ENCODE measurements at regions not wholly inside any gene's neighbourhood (a gene's known extent, or its start where the extent isn't known, plus 50 kb on each side); places are given as distances from the start of the nearest gene placed in this dataset.
"Not testable (repeated sequence)": the region's sequence is repeated elsewhere in the genome, so short reads cannot be mapped to it uniquely, and the experiment has no call there.

DNA sequence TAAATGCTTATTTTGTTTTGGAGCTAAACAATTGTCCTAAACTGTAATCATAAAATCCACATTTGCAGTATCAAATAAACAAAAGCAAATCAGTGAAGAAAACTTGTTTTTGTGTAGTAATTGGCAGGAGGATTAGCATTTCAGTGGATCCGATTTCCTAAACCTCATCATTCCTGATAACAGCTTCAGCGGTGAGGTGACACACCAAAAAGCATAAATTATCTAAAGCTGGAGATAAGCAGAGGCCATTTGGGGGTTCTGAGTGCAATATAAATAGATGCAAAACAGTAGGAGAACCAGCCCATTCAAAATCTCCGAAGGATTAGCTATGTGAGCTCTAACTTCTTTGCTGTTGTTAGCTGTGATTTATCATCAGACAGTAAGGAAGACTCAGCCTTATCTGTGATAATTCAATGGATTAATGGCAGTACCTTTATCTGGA is 235.8 kb downstream of the EPHA7 start:
- Mint-ChIP-seq H3K27ac (no peak overlapping the region), H3K27me3 (no peaks in the 10 kb centered on the region), H3K36me3 (ENCODE audit: low read depth) (no peaks in the 10 kb centered on the region), H3K9me3 (no peaks in the 10 kb centered on the region), H3K4me3 (no peak overlapping the region), H3K4me1 (no peaks in the 10 kb centered on the region)
- no peak for ATAC-seq (replicated peaks)

- Mint-ChIP-seq H3K36me3 (ENCODE audit: low read depth) (no peaks in the 10 kb centered on the region), H3K27ac (no peak overlapping the region), H3K4me1 (no peaks in the 10 kb centered on the region), H3K9me3 (no peaks in the 10 kb centered on the region), H3K4me3 (no peak overlapping the region), H3K27me3 (no peaks in the 10 kb centered on the region)
- no peak for ATAC-seq (replicated peaks)
Observed at GRCh38 chr6:93182938-93183479, 236.3 kb downstream of the EPHA7 start.

GRCh38 chr6:93177918-93178317 is 241.4 kb downstream of the EPHA7 start:
- H3K27me3 Mint-ChIP-seq, result no peaks in the 10 kb centered on the region

GRCh38 chr6:93177438-93177837 is 241.9 kb downstream of the EPHA7 start:
- no peaks in the 10 kb centered on the region for H3K36me3 Mint-ChIP-seq (ENCODE audit: low read depth)
- no peak overlapping the region for H3K27ac Mint-ChIP-seq
- no peaks in the 10 kb centered on the region for H3K4me1 Mint-ChIP-seq
- H3K27me3 Mint-ChIP-seq, result no peaks in the 10 kb centered on the region
- no peak overlapping the region for H3K4me3 Mint-ChIP-seq
- H3K9me3 Mint-ChIP-seq, result peaks cover 8% of the 10 kb centered on the region
- ATAC-seq (replicated peaks), result no peak

More at GRCh38 chr6:93177918-93178317, 241.4 kb downstream of the EPHA7 start:
- Mint-ChIP-seq H3K36me3 (ENCODE audit: low read depth) (no peaks in the 10 kb centered on the region), H3K4me1 (no peaks in the 10 kb centered on the region), H3K9me3 (peaks cover 8% of the 10 kb centered on the region), H3K27ac (no peak overlapping the region), H3K4me3 (no peak overlapping the region)
- no peak for ATAC-seq (replicated peaks)

GRCh38 chr6:93176070-93176469 is 243.3 kb downstream of the EPHA7 start:
- H3K4me3 Mint-ChIP-seq, result no peak overlapping the region
- H3K27ac Mint-ChIP-seq, result no peak overlapping the region
- H3K36me3 Mint-ChIP-seq (ENCODE audit: low read depth), result no peaks in the 10 kb centered on the region
- no peaks in the 10 kb centered on the region for H3K4me1 Mint-ChIP-seq
- ATAC-seq (replicated peaks), result no peak
- H3K27me3 Mint-ChIP-seq, result no peaks in the 10 kb centered on the region
- H3K9me3 Mint-ChIP-seq, result peaks cover 18% of the 10 kb centered on the region

- H3K27me3 Mint-ChIP-seq, H3K4me1 Mint-ChIP-seq: not testable (repeated sequence)
Observed at GRCh38 chr6:93173573-93173972, 245.8 kb downstream of the EPHA7 start.

GRCh38 chr6:93165850-93166430 is 253.4 kb downstream of the EPHA7 start:
- H3K4me3 Mint-ChIP-seq, result no peak overlapping the region
- no peaks in the 10 kb centered on the region for H3K27me3 Mint-ChIP-seq
- H3K36me3 Mint-ChIP-seq (ENCODE audit: low read depth), result no peaks in the 10 kb centered on the region
- peaks cover under 1% of the 10 kb centered on the region for H3K9me3 Mint-ChIP-seq
- H3K4me1 Mint-ChIP-seq, result no peaks in the 10 kb centered on the region
- no peak for ATAC-seq (replicated peaks)
- no peak overlapping the region for H3K27ac Mint-ChIP-seq

More at GRCh38 chr6:93173573-93173972, 245.8 kb downstream of the EPHA7 start:
- not testable (repeated sequence) for ATAC-seq (replicated peaks); H3K36me3 Mint-ChIP-seq (ENCODE audit: low read depth); H3K4me3 Mint-ChIP-seq; H3K27ac Mint-ChIP-seq
- H3K9me3 Mint-ChIP-seq, result peaks cover 20% of the 10 kb centered on the region

- Mint-ChIP-seq H3K27me3 (no peaks in the 10 kb centered on the region), H3K9me3 (no peaks in the 10 kb centered on the region), H3K27ac (no peak overlapping the region), H3K4me1 (no peaks in the 10 kb centered on the region), H3K36me3 (ENCODE audit: low read depth) (no peaks in the 10 kb centered on the region), H3K4me3 (no peak overlapping the region)
- no peak for ATAC-seq (replicated peaks)
Observed at GRCh38 chr6:93164781-93165180, 254.6 kb downstream of the EPHA7 start.

DNA sequence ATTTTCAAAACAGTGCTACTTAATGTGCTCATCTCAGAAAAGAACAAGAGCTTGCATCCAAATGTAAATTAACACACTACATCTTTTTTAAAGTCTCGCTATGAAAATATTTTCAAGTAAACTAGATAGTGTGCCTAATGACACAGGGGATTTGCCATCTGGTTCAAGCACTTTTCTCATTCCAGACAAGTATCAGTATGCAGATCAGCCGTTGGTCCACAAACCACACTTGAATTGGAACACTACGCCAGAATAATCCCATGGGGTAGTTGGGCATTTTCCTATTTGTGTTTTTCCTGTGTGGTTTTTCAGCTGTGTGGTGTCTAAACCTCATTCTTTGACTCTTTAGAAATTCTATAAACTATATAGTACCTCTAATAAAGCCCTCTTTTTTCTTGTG is 256.2 kb downstream of the EPHA7 start:
- ATAC-seq (replicated peaks), result no peak
- no peaks in the 10 kb centered on the region for H3K27me3 Mint-ChIP-seq
- H3K36me3 Mint-ChIP-seq (ENCODE audit: low read depth), result no peaks in the 10 kb centered on the region
- H3K4me3 Mint-ChIP-seq, result no peak overlapping the region
- peaks cover 4% of the 10 kb centered on the region for H3K9me3 Mint-ChIP-seq
- H3K27ac Mint-ChIP-seq, result no peak overlapping the region
- H3K4me1 Mint-ChIP-seq, result no peaks in the 10 kb centered on the region

- peaks cover 5% of the 10 kb centered on the region for H3K9me3 Mint-ChIP-seq
- no peak overlapping the region for H3K27ac Mint-ChIP-seq
- no peaks in the 10 kb centered on the region for H3K27me3 Mint-ChIP-seq
- H3K36me3 Mint-ChIP-seq (ENCODE audit: low read depth), result no peaks in the 10 kb centered on the region
- no peak overlapping the region for H3K4me3 Mint-ChIP-seq
- no peak for ATAC-seq (replicated peaks)
- no peaks in the 10 kb centered on the region for H3K4me1 Mint-ChIP-seq
Observed at GRCh38 chr6:93139408-93140081, 279.8 kb downstream of the EPHA7 start.

DNA sequence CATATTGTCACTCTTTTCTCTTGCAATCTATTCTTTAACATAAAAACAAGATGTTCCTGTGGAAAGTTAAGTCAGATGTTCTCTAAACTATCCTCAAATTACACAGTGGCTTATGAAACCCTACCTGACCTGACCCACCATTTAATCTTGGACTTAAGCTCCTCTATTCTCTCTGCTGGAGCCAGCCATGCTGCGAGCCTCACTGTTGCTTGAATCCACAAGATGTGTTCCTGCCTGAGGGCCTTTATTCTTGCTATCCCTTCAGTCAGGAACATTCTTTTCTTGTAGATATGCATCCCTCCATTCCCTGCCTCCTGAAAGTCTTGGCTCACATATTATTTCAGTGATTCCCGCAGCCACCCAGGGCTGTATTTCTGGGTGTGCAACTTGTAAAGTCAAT is 283.2 kb downstream of the EPHA7 start:
- H3K27ac Mint-ChIP-seq, result no peak overlapping the region
- H3K4me3 Mint-ChIP-seq, result no peak overlapping the region
- ATAC-seq (replicated peaks), result no peak
- H3K4me1 Mint-ChIP-seq, result no peaks in the 10 kb centered on the region
- no peaks in the 10 kb centered on the region for H3K27me3 Mint-ChIP-seq
- no peaks in the 10 kb centered on the region for H3K36me3 Mint-ChIP-seq (ENCODE audit: low read depth)
- peaks cover 5% of the 10 kb centered on the region for H3K9me3 Mint-ChIP-seq

- no peaks in the 10 kb centered on the region for H3K4me1 Mint-ChIP-seq
- H3K27ac Mint-ChIP-seq, result no peak overlapping the region
- ATAC-seq (replicated peaks), result no peak
- peaks cover 9% of the 10 kb centered on the region for H3K9me3 Mint-ChIP-seq
- H3K36me3 Mint-ChIP-seq (ENCODE audit: low read depth), result no peaks in the 10 kb centered on the region
- no peaks in the 10 kb centered on the region for H3K27me3 Mint-ChIP-seq
- no peak overlapping the region for H3K4me3 Mint-ChIP-seq
Observed at GRCh38 chr6:93124006-93124632, 295.2 kb downstream of the EPHA7 start.

DNA sequence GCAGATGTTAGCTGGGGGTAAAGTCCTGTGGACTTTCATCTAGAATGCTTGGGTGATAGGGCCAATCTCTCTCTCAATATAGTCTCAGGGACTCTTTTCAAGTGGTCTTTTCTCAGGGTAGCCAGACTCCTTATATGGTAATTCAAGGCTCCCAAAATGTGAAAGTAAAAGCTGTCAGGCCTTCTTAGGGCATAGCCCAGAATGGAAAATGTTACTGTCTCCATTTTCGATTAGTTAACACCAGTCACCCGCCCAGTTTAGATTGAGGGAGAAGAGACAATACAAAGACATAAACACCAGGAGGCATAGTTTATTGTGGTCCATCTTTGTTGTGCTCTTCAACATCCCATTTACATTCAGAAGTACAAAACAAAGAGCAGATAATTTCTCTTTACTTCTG is 295.8 kb downstream of the EPHA7 start:
- Mint-ChIP-seq H3K36me3 (ENCODE audit: low read depth) (no peaks in the 10 kb centered on the region), H3K27me3 (no peaks in the 10 kb centered on the region), H3K4me1 (no peaks in the 10 kb centered on the region), H3K4me3 (no peak overlapping the region), H3K9me3 (peaks cover 9% of the 10 kb centered on the region), H3K27ac (no peak overlapping the region)
- no peak for ATAC-seq (replicated peaks)

DNA sequence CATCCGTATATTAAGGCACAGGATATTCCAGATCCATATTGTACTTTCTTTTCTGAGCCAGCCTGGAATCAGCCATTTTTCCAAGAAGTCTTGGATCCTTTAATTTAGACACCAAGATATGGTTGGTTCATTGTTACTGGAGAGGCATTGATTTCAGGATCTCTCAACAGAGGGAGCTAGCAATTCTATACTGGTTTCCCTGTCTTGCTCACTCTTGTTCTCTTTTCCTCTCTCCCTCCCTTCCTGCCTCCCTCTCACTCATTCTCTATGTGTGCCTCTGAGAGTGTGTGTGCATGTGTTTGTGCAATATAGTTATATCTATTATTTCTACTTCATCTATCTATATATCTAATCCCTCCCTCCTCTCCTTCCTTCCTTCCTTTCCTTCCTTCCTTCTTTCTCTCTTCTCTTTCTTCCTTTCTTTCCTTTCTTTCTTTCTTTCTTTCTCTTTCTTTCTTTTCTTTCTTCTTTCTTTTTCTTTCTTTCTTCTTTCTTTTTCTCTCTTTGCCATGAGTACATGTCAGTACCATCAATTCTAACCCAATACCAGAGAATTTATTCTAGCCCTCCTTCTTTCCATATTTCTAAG is 299.1 kb downstream of the EPHA7 start:
- Mint-ChIP-seq H3K4me3 (no peak overlapping the region), H3K27me3 (no peaks in the 10 kb centered on the region), H3K36me3 (ENCODE audit: low read depth) (no peaks in the 10 kb centered on the region), H3K4me1 (no peaks in the 10 kb centered on the region), H3K27ac (no peak overlapping the region), H3K9me3 (peaks cover 9% of the 10 kb centered on the region)
- no peak for ATAC-seq (replicated peaks)

DNA sequence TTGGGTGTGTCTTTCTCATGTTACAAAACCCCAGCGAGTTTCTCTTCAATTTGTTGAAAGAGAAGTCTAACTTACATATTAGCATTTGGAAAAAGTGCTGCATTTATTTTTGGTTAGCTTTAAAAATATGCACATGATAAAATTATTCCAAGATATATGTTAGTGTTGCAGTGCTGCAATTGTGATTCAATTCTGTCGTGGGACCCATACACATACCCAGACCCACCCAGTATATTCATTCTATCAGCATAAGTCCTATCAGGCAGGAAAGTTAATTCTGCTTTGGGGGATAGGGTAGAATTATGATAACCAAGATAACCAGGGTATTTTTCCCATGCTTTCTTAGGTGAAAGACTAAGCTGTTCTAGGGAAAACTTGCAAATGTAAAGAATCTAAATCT is 313.5 kb downstream of the EPHA7 start:
- ATAC-seq (replicated peaks), result no peak
- no peaks in the 10 kb centered on the region for H3K36me3 Mint-ChIP-seq (ENCODE audit: low read depth)
- H3K4me3 Mint-ChIP-seq, result no peak overlapping the region
- H3K4me1 Mint-ChIP-seq, result no peaks in the 10 kb centered on the region
- H3K27me3 Mint-ChIP-seq, result no peaks in the 10 kb centered on the region
- no peak overlapping the region for H3K27ac Mint-ChIP-seq
- H3K9me3 Mint-ChIP-seq, result peaks cover 13% of the 10 kb centered on the region
